ENCODE measurements at regions not wholly inside any gene's neighbourhood (a gene's known extent, or its start where the extent isn't known, plus 50 kb on each side); places are given as distances from the start of the nearest gene placed in this dataset.

GRCh38 chr20:60591172-60591799, 633.1 kb downstream of the CDH26 start:
- TF ChIP-seq SNAI2 (CRISPR knock-in tag; IDR thresholded peaks at IDR 0.05) = no peak
- no peak for TF ChIP-seq ARNTL (CRISPR knock-in tag; IDR thresholded peaks at IDR 0.05; ENCODE audit: borderline replicate concordance, low read depth)
- no peak for TF ChIP-seq ZNF8 (CRISPR knock-in tag; IDR thresholded peaks at IDR 0.05)
- TF ChIP-seq ZFP30 (CRISPR knock-in tag; IDR thresholded peaks at IDR 0.05) = no peak
